ENCODE measurements at regions not wholly inside any gene's neighbourhood (a gene's known extent, or its start where the extent isn't known, plus 50 kb on each side); places are given as distances from the start of the nearest gene placed in this dataset.

GRCh38 chr18:4961121-4961909 is 235.7 kb downstream of the AKAIN1 start:
- intact Hi-C loops (cut with micrococcal nuclease), result no loop called here
- WGBS (ENCODE audit: insufficient coverage, low coverage, missing lambda C conversion rate), result 2% methylated on average over 4 of the region's 4 CpGs
- Histone ChIP-seq H3K9me1 (ENCODE audit: control insufficient read depth, insufficient read depth, low read length) (no peaks in the 10 kb centered on the region), H3K4me1 (replicated peaks in 1 of 2; ENCODE audit: control insufficient read depth in 2 of 2, insufficient read depth in 2 of 2, low read length in 2 of 2) (no peaks in the 10 kb centered on the region), H3K9ac (ENCODE audit: insufficient read depth in 1 of 2, low read depth in 2 of 2, low read length in 2 of 2) (no peak overlapping the region), H3K27me3 (ENCODE audit: control insufficient read depth in 2 of 2, insufficient read depth in 2 of 2, low read length in 2 of 2) (no peaks in the 10 kb centered on the region), H3K9me3 (replicated peaks; ENCODE audit: control insufficient read depth, insufficient read depth, low read depth, low read length) (no peaks in the 10 kb centered on the region), H3K4me2 (ENCODE audit: insufficient read depth, low read length) (no peak overlapping the region), H4K20me1 (replicated peaks; ENCODE audit: control insufficient read depth, insufficient read depth, low read length) (no peaks in the 10 kb centered on the region), H3K4me3 (no peak overlapping the region), H3K36me3 (ENCODE audit: control insufficient read depth, insufficient read depth, low read length) (no peaks in the 10 kb centered on the region), H3K27ac (ENCODE audit: extremely low read depth, low read depth, low read length) (no peak overlapping the region), H3K79me2 (ENCODE audit: control insufficient read depth, insufficient read depth, low read length) (no peaks in the 10 kb centered on the region), H2AFZ (ENCODE audit: low read depth, low read length) (no peak overlapping the region)
- in situ Hi-C loops (cut with MboI), result no loop called here
- FAIRE-seq (no peak), DNase-seq (ENCODE audit: extremely low read depth in 1 of 4, low spot score in 3 of 4) (no peak), ATAC-seq (no peak)
- ChIA-PET CTCF (ENCODE audit: low intra/inter-chr PET ratio) (no interaction called here), POLR2A (no interaction called here)
- BruUV-seq (replicated peaks), result no TSS peak
- TF ChIP-seq CHAMP1 (IDR thresholded peaks at IDR 0.05) (no peak), CCNT2 (IDR thresholded peaks at IDR 0.05; ENCODE audit: borderline replicate concordance, extremely low read depth, insufficient read length, low read depth, low read length) (no peak), RBM34 (IDR thresholded peaks at IDR 0.05; ENCODE audit: borderline replicate concordance, insufficient read depth, low read length) (no peak), PHF20 (IDR thresholded peaks at IDR 0.05; ENCODE audit: partially characterized antibody) (no peak), TFAM (CRISPR knock-in tag; conservative IDR thresholded peaks at IDR 0.05) (no peak), NFRKB (IDR thresholded peaks at IDR 0.05; ENCODE audit: low read depth) (no peak), REST (IDR thresholded peaks at IDR 0.05; ENCODE audit: borderline replicate concordance) (no peak), REST (CRISPR knock-in tag; IDR thresholded peaks at IDR 0.05; ENCODE audit: low read depth) (no peak), RUNX1 (IDR thresholded peaks at IDR 0.05; ENCODE audit: low read depth) (no peak), ZNF197 (CRISPR knock-in tag; IDR thresholded peaks at IDR 0.05; ENCODE audit: low read depth) (no peak), TRIM28 (IDR thresholded peaks at IDR 0.05) (no peak), BHLHE40 (IDR thresholded peaks at IDR 0.05; ENCODE audit: low read length) (no peak), SP2 (IDR thresholded peaks at IDR 0.05; ENCODE audit: extremely low read depth, low read depth, low read length, poor library complexity, severe bottlenecking) (no peak)
